HCT116 (cell line): ENCODE measurements at regions not wholly inside any gene's neighbourhood (a gene's known extent, or its start where the extent isn't known, plus 50 kb on each side); places are given as distances from the start of the nearest gene placed in this dataset.

ENCODE experiments used
- ATAC-seq: fragments of 200-7000 bp; cut with Tn5 transposase; 2 replicates; pipeline ENCODE4 v1.9.1; 2020; ENCODE audit warnings: mild to moderate bottlenecking, moderate library complexity
- BruUV-seq: library from RNA; stranded (reverse); fragments of 400-500 nt; replicated peaks from 2 replicates; lab custom pipeline; 2021; lab: Mats Ljungman, UMichigan
- CTCF ChIA-PET: fragments of 300-600 bp; sonication (Branson Sonifier 250); formaldehyde crosslinking; loops from one replicate; lab custom pipeline; 2021; ENCODE audit warnings: antibody characterized with exemption; lab: Charles Lee
- POLR2A ChIA-PET: fragments of 300-600, 350-600 bp; sonication (Branson Sonifier 250); formaldehyde crosslinking; loops from one replicate; lab custom pipeline; 2021; ENCODE audit warnings: antibody characterized with exemption; lab: Charles Lee
- RAD21 ChIA-PET, 2 experiments: fragments of 300-600 bp; sonication (Branson Sonifier 250); formaldehyde crosslinking; loops; one replicate each; lab custom pipeline; 2023; ENCODE audit warnings: low total read pairs in 2 of 2; ENCODE audit not compliant: uncharacterized antibody in 2 of 2, unreplicated experiment in 2 of 2, low non-redundant PET in 1 of 2; lab: Charles Lee
- DNase-seq: peaks from one replicate; pipeline ENCODE4 v3.0.0-alpha.2; 2010; ENCODE audit warnings: low read depth, low spot score
- H2AFZ ChIP-seq: fragments of 200-600 bp; shearing (Covaris generic), sonication (generic); 2 replicates; pipeline ENCODE4 v1.6.1; 2017; ENCODE audit warnings: low read depth, mixed run types, mixed read lengths, antibody characterized with exemption, low read length; ENCODE audit not compliant: poor library complexity, severe bottlenecking
- H3K27ac ChIP-seq: 2 replicates; pipeline ENCODE4 v1.5.1; 2012; ENCODE audit warnings: low read depth, low read length
- H3K27me3 ChIP-seq: fragments of 200-600 bp; sonication (generic); 2 replicates; pipeline ENCODE4 v1.6.1; 2016; ENCODE audit warnings: mixed run types, low read length, mixed read lengths; ENCODE audit not compliant: insufficient read depth
- H3K36me3 ChIP-seq, 2 experiments: fragments of 200-500 bp in 1 of 2; fragments of 200-600 bp in 1 of 2; sonication (Bioruptor generic) in 1 of 2; sonication (generic) in 1 of 2; 2 replicates each; pipeline versions ENCODE4 v1.5.1 to v1.6.1; 2014 to 2016; ENCODE audit warnings: low read length in 2 of 2, inconsistent platforms in 1 of 2, mixed read lengths in 1 of 2, mixed run types in 1 of 2; ENCODE audit not compliant: insufficient read depth in 2 of 2, control insufficient read depth in 1 of 2
- H3K4me1 ChIP-seq, 2 experiments: fragments of 200-600 bp in 1 of 2; sonication (generic) in 1 of 2; 2 replicates each; pipeline versions ENCODE4 v1.5.1 to v1.6.1; 2012 to 2017; ENCODE audit warnings: low read length in 2 of 2, inconsistent platforms in 1 of 2, mild to moderate bottlenecking in 1 of 2, mixed read lengths in 1 of 2, mixed run types in 1 of 2, moderate library complexity in 1 of 2; ENCODE audit not compliant: insufficient read depth in 2 of 2, control insufficient read depth in 1 of 2
- H3K4me2 ChIP-seq: fragments of 200-600 bp; sonication (generic); 2 replicates; pipeline ENCODE4 v1.6.1; 2017; ENCODE audit warnings: mixed run types, low read length, mixed read lengths
- H3K4me3 ChIP-seq, 2 experiments: fragments of 200-600 bp in 1 of 2; sonication (generic) in 1 of 2; replicated peaks in 1 of 2; 2 replicates each; pipeline ENCODE4 v1.5.1; 2011 to 2016; ENCODE audit warnings: low read length in 2 of 2, control low read depth in 1 of 2, low read depth in 1 of 2, mild to moderate bottlenecking in 1 of 2, mixed read lengths in 1 of 2, mixed run types in 1 of 2
- H3K79me2 ChIP-seq: fragments of 200-600 bp; sonication (generic); 2 replicates; pipeline ENCODE4 v1.6.1; 2017; ENCODE audit warnings: mild to moderate bottlenecking, mixed run types, low read length, moderate library complexity, mixed read lengths; ENCODE audit not compliant: insufficient read depth
- H3K9ac ChIP-seq: fragments of 200-600 bp; sonication (generic); 2 replicates; pipeline ENCODE4 v1.6.1; 2016; ENCODE audit warnings: low read length, mixed read lengths
- H3K9me2 ChIP-seq: fragments of 200-600 bp; sonication (generic), shearing (Covaris generic); 2 replicates; pipeline ENCODE4 v1.6.1; 2017; ENCODE audit warnings: mixed run types, mild to moderate bottlenecking, moderate library complexity; ENCODE audit not compliant: insufficient read depth
- H3K9me3 ChIP-seq, 2 experiments: fragments of 200-500 bp in 1 of 2; fragments of 200-600 bp in 1 of 2; sonication (Bioruptor generic) in 1 of 2; sonication (generic) in 1 of 2; 2 replicates each; pipeline ENCODE4 v1.6.1; 2014 to 2017; ENCODE audit warnings: low read length in 2 of 2, mixed read lengths in 2 of 2, inconsistent platforms in 1 of 2, low read depth in 1 of 2, mild to moderate bottlenecking in 1 of 2, mixed run types in 1 of 2, moderate library complexity in 1 of 2; ENCODE audit not compliant: control insufficient read depth in 1 of 2, insufficient read depth in 1 of 2
- H4K20me1 ChIP-seq: fragments of 200-600 bp; sonication (generic), shearing (Covaris generic); 2 replicates; pipeline ENCODE4 v1.6.1; 2017; ENCODE audit warnings: mixed run types, mild to moderate bottlenecking, moderate library complexity; ENCODE audit not compliant: insufficient read depth
- CEBPB ChIP-seq: IDR thresholded peaks from 2 replicates; pipeline ENCODE4 v1.6.1; 2012; ENCODE audit warnings: low read depth
- CTCF ChIP-seq, 3 experiments: fragments of 200-600 bp in 1 of 3; sonication (generic) in 1 of 3; IDR thresholded peaks in 2 of 3; conservative IDR thresholded peaks in 1 of 3; 2 replicates each; pipeline ENCODE4 v1.5.1; 2012 to 2017; ENCODE audit warnings: low read depth in 2 of 3, low read length in 2 of 3, antibody characterized with exemption in 1 of 3, borderline replicate concordance in 1 of 3, control low read depth in 1 of 3, mild to moderate bottlenecking in 1 of 3, mixed read lengths in 1 of 3, mixed run types in 1 of 3, moderate library complexity in 1 of 3; ENCODE audit not compliant: insufficient read depth in 1 of 3
- RAD21 ChIP-seq: IDR thresholded peaks from 2 replicates; pipeline ENCODE4 v1.6.1; 2012; ENCODE audit warnings: low read depth, mild to moderate bottlenecking
- REST ChIP-seq: IDR thresholded peaks from 2 replicates; pipeline ENCODE4 v1.6.1; 2012; ENCODE audit warnings: low read depth
- intact Hi-C: fragments of 100-400 bp; cut with micrococcal nuclease; formaldehyde crosslinking; loops from 2 replicates; pipeline ENCODE4 v1.10.0; 2022

GRCh38 chr4:18695733-18696527, 674.4 kb upstream of the LCORL start (continued):
- peak in 2 of 3 experiments; percentile 44 to 49; a peak in 4 of 6 replicates for TF ChIP-seq CTCF (IDR thresholded peaks at IDR 0.05 in 2 of 3, conservative IDR thresholded peaks at IDR 0.05 in 1 of 3; ENCODE audit: borderline replicate concordance in 1 of 3, insufficient read depth in 1 of 3, low read depth in 2 of 3, low read length in 2 of 3)
- TF ChIP-seq RAD21, result 0 out of 2 replicates have a peak, but pooled peaks have one; percentile 3

GRCh38 chr4:18691431-18692200, 670.1 kb upstream of the LCORL start:
- H4K20me1 ChIP-seq, result no peaks in the 10 kb centered on the region
- no peak overlapping the region for H3K4me3 ChIP-seq
- no TSS peak for BruUV-seq
- ChIA-PET RAD21 (no interaction called here), POLR2A (no interaction called here), CTCF (no interaction called here)
- TF ChIP-seq CEBPB (no peak), REST (no peak)
- H3K27me3 ChIP-seq, result no peaks in the 10 kb centered on the region; the same call in 1 of the 2 replicates
- H3K9me3 ChIP-seq, result no peaks in the 10 kb centered on the region
- no peak overlapping the region for H3K27ac ChIP-seq
- intact Hi-C loops, result loop anchor here (10.0 kb wide), 1 partner anchor 1733 kb away; no protein-coding TSS in a partner anchor
- ATAC-seq (no peak), DNase-seq (no peak)
- no peaks in the 10 kb centered on the region for H3K9me2 ChIP-seq
- no peak overlapping the region for H3K9ac ChIP-seq
- no peaks in the 10 kb centered on the region for H3K36me3 ChIP-seq
- no peaks in the 10 kb centered on the region for H3K79me2 ChIP-seq
- no peaks in the 10 kb centered on the region for H3K4me1 ChIP-seq
- H2AFZ ChIP-seq, result no peak overlapping the region
- no peak overlapping the region for H3K4me2 ChIP-seq
